SK-N-SH (cell line): ENCODE measurements at regions not wholly inside any gene's neighbourhood (a gene's known extent, or its start where the extent isn't known, plus 50 kb on each side); places are given as distances from the start of the nearest gene placed in this dataset.

ENCODE experiments used
- CTCF ChIP-seq: fragments of 200-600 bp; sonication (generic); IDR thresholded peaks from 2 replicates; pipeline ENCODE4 v1.6.1; 2017; ENCODE audit warnings: antibody characterized with exemption, mild to moderate bottlenecking, moderate library complexity
- RAD21 ChIP-seq: IDR thresholded peaks from 2 replicates; pipeline ENCODE4 v1.6.1; 2012; ENCODE audit warnings: mild to moderate bottlenecking, low read length

- TF ChIP-seq CTCF (no peak), RAD21 (no peak)
Observed at GRCh38 chr9:87443006-87443405, 54.7 kb upstream of the DAPK1 start.
